K562 (cell line): ENCODE measurements at regions not wholly inside any gene's neighbourhood (a gene's known extent, or its start where the extent isn't known, plus 50 kb on each side); places are given as distances from the start of the nearest gene placed in this dataset.

Experiments
- ATAC-seq: fragments of 200-7000 bp; cut with Tn5 transposase; 3 replicates; pipeline ENCODE4 v1.9.1; 2020; ENCODE audit warnings: moderate library complexity
- BruUV-seq: library from RNA; stranded (reverse); fragments of 400-500 nt; replicated peaks from 2 replicates; lab custom pipeline; 2021; lab: Mats Ljungman, UMichigan
- CTCF ChIA-PET: fragments of 300-600 bp; formaldehyde crosslinking; extraction: SDS; loops from one replicate; lab custom pipeline; 2021; ENCODE audit warnings: low intra/inter-chr PET ratio; lab: Yijun Ruan, JAX
- POLR2A ChIA-PET: fragments of 300-600, 350-650 bp; sonication (Branson Sonifier 250); formaldehyde crosslinking; extraction: SDS; loops from one replicate; lab custom pipeline; 2021; ENCODE audit warnings: antibody characterized with exemption, inconsistent platforms; lab: Yijun Ruan, JAX
- DNase-seq, 4 experiments: peaks; one replicate each; pipeline versions ENCODE4 v3.0.0 to v3.0.0-alpha.2; 2011 to 2018; ENCODE audit warnings: low spot score in 3 of 4, mixed read lengths in 3 of 4; ENCODE audit errors: extremely low read depth in 1 of 4
- FAIRE-seq: peaks from 2 replicates; lab custom pipeline; 2011; peaks lifted over from hg19 to GRCh38; lab: Jason Lieb, UNC
- H2AFZ ChIP-seq: 2 replicates; pipeline ENCODE4 v1.6.0; 2011; ENCODE audit warnings: low read depth, low read length, control low read depth, inconsistent platforms
- H3K27ac ChIP-seq: fragments of 200-600 bp; 3 replicates; pipeline ENCODE4 v1.8.0; 2011; ENCODE audit warnings: low read depth, mild to moderate bottlenecking, control low read depth, inconsistent platforms, low read length, moderate library complexity, mixed read lengths; ENCODE audit errors: extremely low read depth
- H3K27me3 ChIP-seq, 2 experiments: fragments of 300-600 bp in 1 of 2; 2 replicates in 1 of 2; 3 replicates in 1 of 2; pipeline versions ENCODE4 v1.6.0 to v1.8.0; 2011; ENCODE audit warnings: inconsistent platforms in 2 of 2, low read length in 2 of 2, mild to moderate bottlenecking in 1 of 2, mixed read lengths in 1 of 2, moderate library complexity in 1 of 2; ENCODE audit not compliant: control insufficient read depth in 2 of 2, insufficient read depth in 2 of 2
- H3K36me3 ChIP-seq: fragments of 300-600 bp; 3 replicates; pipeline ENCODE4 v1.8.0; 2011; ENCODE audit warnings: mild to moderate bottlenecking, low read length, inconsistent platforms; ENCODE audit not compliant: control insufficient read depth, insufficient read depth
- H3K4me1 ChIP-seq, 2 experiments: fragments of 200-600 bp in 1 of 2; replicated peaks in 1 of 2; 2 replicates in 1 of 2; 3 replicates in 1 of 2; pipeline versions ENCODE4 v1.5.1 to v1.8.0; 2011; ENCODE audit warnings: inconsistent platforms in 2 of 2, low read length in 2 of 2, mild to moderate bottlenecking in 1 of 2, mixed read lengths in 1 of 2, moderate library complexity in 1 of 2; ENCODE audit not compliant: control insufficient read depth in 2 of 2, insufficient read depth in 2 of 2
- H3K4me2 ChIP-seq: 2 replicates; pipeline ENCODE4 v1.6.1; 2011; ENCODE audit warnings: low read length, control low read depth, inconsistent platforms, mixed read lengths; ENCODE audit not compliant: insufficient read depth
- H3K4me3 ChIP-seq: fragments of 200-600 bp; sonication (generic), shearing (Covaris generic); 2 replicates; pipeline ENCODE4 v1.5.1; 2016; ENCODE audit warnings: control low read depth, inconsistent platforms
- H3K79me2 ChIP-seq: fragments of 200-600 bp; 3 replicates; pipeline ENCODE4 v1.8.0; 2011; ENCODE audit warnings: low read length, inconsistent platforms; ENCODE audit not compliant: control insufficient read depth, insufficient read depth
- H3K9ac ChIP-seq, 2 experiments: 2 replicates each; pipeline versions ENCODE4 v1.6.0 to v1.6.1; 2011; ENCODE audit warnings: low read depth in 2 of 2, low read length in 2 of 2, control low read depth in 1 of 2, inconsistent platforms in 1 of 2, mild to moderate bottlenecking in 1 of 2, mixed read lengths in 1 of 2; ENCODE audit not compliant: insufficient read depth in 1 of 2
- H3K9me1 ChIP-seq: one replicate; pipeline ENCODE4 v1.6.0; 2011; ENCODE audit warnings: inconsistent platforms, mild to moderate bottlenecking, low read length, moderate library complexity; ENCODE audit not compliant: control insufficient read depth, insufficient read depth
- H3K9me3 ChIP-seq: replicated peaks from 2 replicates; pipeline ENCODE4 v1.5.1; 2011; ENCODE audit warnings: low read depth, low read length, inconsistent platforms; ENCODE audit not compliant: control insufficient read depth, insufficient read depth
- H4K20me1 ChIP-seq: replicated peaks from 2 replicates; pipeline ENCODE4 v1.6.1; 2011; ENCODE audit warnings: low read length, inconsistent platforms, mixed read lengths; ENCODE audit not compliant: control insufficient read depth, insufficient read depth
- CEBPG ChIP-seq, 3 experiments: fragments of 200-800 bp in 1 of 3; sonication (Bioruptor generic) in 1 of 3; sonication (generic) in 1 of 3; formaldehyde crosslinking in 1 of 3; IDR thresholded peaks in 2 of 3; conservative IDR thresholded peaks in 1 of 3; 2 replicates each; pipeline versions ENCODE4 v1.6.1 to v1.8.0; 2016 to 2022; ENCODE audit warnings: missing compliant biosample characterization in 2 of 3, missing genetic modification characterization in 2 of 3, mild to moderate bottlenecking in 1 of 3, missing genetic modification reagents in 1 of 3
- CHD4 ChIP-seq: fragments of 200-600 bp; sonication (generic); IDR thresholded peaks from 3 replicates; pipeline ENCODE4 v1.6.1; 2012; ENCODE audit warnings: low read depth, mild to moderate bottlenecking, mixed read lengths, low read length, inconsistent platforms; ENCODE audit not compliant: insufficient read depth, insufficient replicate concordance, poor library complexity, severe bottlenecking
- KAT8 ChIP-seq: fragments of 450-650 bp; IDR thresholded peaks from 2 replicates; pipeline ENCODE4 v1.6.1; 2016; ENCODE audit warnings: low read depth, mild to moderate bottlenecking
- MECOM ChIP-seq: fragments of 250-450 bp; sonication (Bioruptor Pico); IDR thresholded peaks from 2 replicates; pipeline ENCODE4 v1.8.0; 2022; ENCODE audit warnings: inconsistent platforms
- NR2C2 ChIP-seq, 2 experiments: fragments of 200-800 bp in 1 of 2; sonication (Bioruptor generic) in 1 of 2; sonication (generic) in 1 of 2; formaldehyde crosslinking in 1 of 2; IDR thresholded peaks; 2 replicates each; pipeline versions ENCODE4 v1.6.1 to v1.8.0; 2016 to 2022; ENCODE audit warnings: mild to moderate bottlenecking in 1 of 2, missing compliant biosample characterization in 1 of 2, missing genetic modification characterization in 1 of 2, missing genetic modification reagents in 1 of 2
- PCBP2 ChIP-seq: fragments of 200-400 bp; formaldehyde crosslinking; IDR thresholded peaks from 2 replicates; pipeline ENCODE4 v1.6.1; 2018; ENCODE audit warnings: low read length, low read depth, mild to moderate bottlenecking, moderate library complexity; ENCODE audit not compliant: poor library complexity, severe bottlenecking
- RFX1 ChIP-seq: fragments of 450-650 bp; IDR thresholded peaks from 2 replicates; pipeline ENCODE4 v1.6.1; 2016; ENCODE audit warnings: mild to moderate bottlenecking, moderate library complexity
- ZBTB2 ChIP-seq: fragments of 450-650 bp; IDR thresholded peaks from 2 replicates; pipeline ENCODE4 v1.6.1; 2016; ENCODE audit warnings: antibody characterized with exemption
- ZC3H11A ChIP-seq: IDR thresholded peaks from 2 replicates; pipeline ENCODE4 v1.6.1; 2012; ENCODE audit warnings: low read depth, low read length, improper control_type of control experiment
- ZNF586 ChIP-seq: fragments of 450-650 bp; formaldehyde crosslinking; conservative IDR thresholded peaks from 2 replicates; pipeline ENCODE4 v1.4.0; 2020; ENCODE audit warnings: mild to moderate bottlenecking, moderate library complexity
- WGBS: fragments of 100-300 bp; shearing (Covaris generic); methylation state at CpG from one replicate; pipeline ENCODE4 v1.1.6; 2016; ENCODE audit warnings: low coverage, mixed read lengths; ENCODE audit not compliant: insufficient coverage; ENCODE audit errors: missing lambda C conversion rate; 5-methylcytosine and 5-hydroxymethylcytosine counted together
- in situ Hi-C: fragments of 300-500 bp; cut with MboI; formaldehyde crosslinking; loops from 4 replicates; pipeline ENCODE4 v1.15.0; 2018; ENCODE audit warnings: inconsistent platforms, mixed read lengths
- intact Hi-C: fragments of 100-400 bp; cut with micrococcal nuclease; formaldehyde crosslinking; loops from 2 replicates; pipeline ENCODE4 v1.14.2; 2022
- TF ChIP-seq, protein P1 (sequence below): fragments of 450-650 bp; IDR thresholded peaks from 2 replicates; pipeline ENCODE4 v1.6.1; 2017; ENCODE audit warnings: antibody characterized with exemption, mild to moderate bottlenecking
- TF ChIP-seq, protein P2 (sequence below): fragments of 250-450 bp; sonication (Bioruptor Pico); IDR thresholded peaks from 2 replicates; pipeline ENCODE4 v1.8.0; 2022; ENCODE audit warnings: inconsistent platforms
- TF ChIP-seq, protein P3 (sequence below): fragments of 450-650 bp; formaldehyde crosslinking; IDR thresholded peaks from 2 replicates; pipeline ENCODE4 v1.4.0; 2020; ENCODE audit warnings: mild to moderate bottlenecking, moderate library complexity

DNA sequence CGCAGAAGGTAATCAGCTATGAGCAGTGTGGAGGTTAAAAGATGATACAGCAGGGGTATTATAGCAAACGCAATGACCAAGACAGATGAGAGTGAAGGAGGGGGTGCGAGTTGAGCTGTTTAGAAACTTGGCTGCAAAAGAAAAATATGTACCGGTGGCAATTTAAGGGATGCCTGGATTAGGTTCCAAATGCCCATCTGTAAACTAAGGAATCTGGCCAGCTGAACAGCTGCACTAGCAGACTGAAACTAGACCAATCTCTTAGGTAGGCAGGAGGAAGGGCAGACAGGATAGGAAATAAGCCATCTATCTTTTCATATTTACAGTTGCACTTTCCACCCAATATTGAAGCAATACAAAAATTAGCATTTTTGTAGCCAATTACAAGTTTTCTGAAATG is 407.6 kb downstream of the HTR1B start:
- H2AFZ ChIP-seq, result no peak overlapping the region
- no peak overlapping the region for H3K4me3 ChIP-seq
- no peaks in the 10 kb centered on the region for H3K9me1 ChIP-seq
- intact Hi-C loops (no loop called here), in situ Hi-C loops (no loop called here)
- no peak overlapping the region for H3K27ac ChIP-seq
- CTCF ChIA-PET, result no interaction called here
- FAIRE-seq, result no peak
- no peaks in the 10 kb centered on the region for H3K27me3 ChIP-seq
- no peaks in the 10 kb centered on the region for H4K20me1 ChIP-seq
- POLR2A ChIA-PET, result no interaction called here
- no peaks in the 10 kb centered on the region for H3K4me1 ChIP-seq
- no peak overlapping the region for H3K9ac ChIP-seq
- no peak for DNase-seq
- WGBS, result 0% methylated on average over 4 of the region's 4 CpGs
- no peaks in the 10 kb centered on the region; the same call in 1 of the 2 replicates for H3K9me3 ChIP-seq
- no TSS peak for BruUV-seq
- no peaks in the 10 kb centered on the region for H3K79me2 ChIP-seq
- H3K36me3 ChIP-seq, result no peaks in the 10 kb centered on the region
- H3K4me2 ChIP-seq, result no peak overlapping the region
- ATAC-seq, result no peak
- no peak for TF ChIP-seq CEBPG (CRISPR knock-in tag; IDR thresholded peaks at IDR 0.05)
- no peak for TF ChIP-seq CEBPG (tag; conservative IDR thresholded peaks at IDR 0.05 in 1 of 2, IDR thresholded peaks at IDR 0.05 in 1 of 2)
- no peak for TF ChIP-seq ZNF586 (CRISPR knock-in tag)
- no peak for TF ChIP-seq KAT8
- no peak for TF ChIP-seq ZBTB2
- no peak for TF ChIP-seq CHD4
- TF ChIP-seq RFX1, result no peak
- TF ChIP-seq MECOM (CRISPR knock-in tag), result no peak
- TF ChIP-seq, protein P1, sequence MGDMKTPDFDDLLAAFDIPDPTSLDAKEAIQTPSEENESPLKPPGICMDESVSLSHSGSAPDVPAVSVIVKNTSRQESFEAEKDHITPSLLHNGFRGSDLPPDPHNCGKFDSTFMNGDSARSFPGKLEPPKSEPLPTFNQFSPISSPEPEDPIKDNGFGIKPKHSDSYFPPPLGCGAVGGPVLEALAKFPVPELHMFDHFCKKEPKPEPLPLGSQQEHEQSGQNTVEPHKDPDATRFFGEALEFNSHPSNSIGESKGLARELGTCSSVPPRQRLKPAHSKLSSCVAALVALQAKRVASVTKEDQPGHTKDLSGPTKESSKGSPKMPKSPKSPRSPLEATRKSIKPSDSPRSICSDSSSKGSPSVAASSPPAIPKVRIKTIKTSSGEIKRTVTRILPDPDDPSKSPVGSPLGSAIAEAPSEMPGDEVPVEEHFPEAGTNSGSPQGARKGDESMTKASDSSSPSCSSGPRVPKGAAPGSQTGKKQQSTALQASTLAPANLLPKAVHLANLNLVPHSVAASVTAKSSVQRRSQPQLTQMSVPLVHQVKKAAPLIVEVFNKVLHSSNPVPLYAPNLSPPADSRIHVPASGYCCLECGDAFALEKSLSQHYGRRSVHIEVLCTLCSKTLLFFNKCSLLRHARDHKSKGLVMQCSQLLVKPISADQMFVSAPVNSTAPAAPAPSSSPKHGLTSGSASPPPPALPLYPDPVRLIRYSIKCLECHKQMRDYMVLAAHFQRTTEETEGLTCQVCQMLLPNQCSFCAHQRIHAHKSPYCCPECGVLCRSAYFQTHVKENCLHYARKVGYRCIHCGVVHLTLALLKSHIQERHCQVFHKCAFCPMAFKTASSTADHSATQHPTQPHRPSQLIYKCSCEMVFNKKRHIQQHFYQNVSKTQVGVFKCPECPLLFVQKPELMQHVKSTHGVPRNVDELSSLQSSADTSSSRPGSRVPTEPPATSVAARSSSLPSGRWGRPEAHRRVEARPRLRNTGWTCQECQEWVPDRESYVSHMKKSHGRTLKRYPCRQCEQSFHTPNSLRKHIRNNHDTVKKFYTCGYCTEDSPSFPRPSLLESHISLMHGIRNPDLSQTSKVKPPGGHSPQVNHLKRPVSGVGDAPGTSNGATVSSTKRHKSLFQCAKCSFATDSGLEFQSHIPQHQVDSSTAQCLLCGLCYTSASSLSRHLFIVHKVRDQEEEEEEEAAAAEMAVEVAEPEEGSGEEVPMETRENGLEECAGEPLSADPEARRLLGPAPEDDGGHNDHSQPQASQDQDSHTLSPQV, result no peak
- no peak for TF ChIP-seq ZC3H11A
- no peak for TF ChIP-seq NR2C2 (CRISPR knock-in tag; IDR thresholded peaks at IDR 0.05)
- TF ChIP-seq NR2C2 (tag; IDR thresholded peaks at IDR 0.05), result no peak
- TF ChIP-seq PCBP2, result no peak
- TF ChIP-seq, protein P2, sequence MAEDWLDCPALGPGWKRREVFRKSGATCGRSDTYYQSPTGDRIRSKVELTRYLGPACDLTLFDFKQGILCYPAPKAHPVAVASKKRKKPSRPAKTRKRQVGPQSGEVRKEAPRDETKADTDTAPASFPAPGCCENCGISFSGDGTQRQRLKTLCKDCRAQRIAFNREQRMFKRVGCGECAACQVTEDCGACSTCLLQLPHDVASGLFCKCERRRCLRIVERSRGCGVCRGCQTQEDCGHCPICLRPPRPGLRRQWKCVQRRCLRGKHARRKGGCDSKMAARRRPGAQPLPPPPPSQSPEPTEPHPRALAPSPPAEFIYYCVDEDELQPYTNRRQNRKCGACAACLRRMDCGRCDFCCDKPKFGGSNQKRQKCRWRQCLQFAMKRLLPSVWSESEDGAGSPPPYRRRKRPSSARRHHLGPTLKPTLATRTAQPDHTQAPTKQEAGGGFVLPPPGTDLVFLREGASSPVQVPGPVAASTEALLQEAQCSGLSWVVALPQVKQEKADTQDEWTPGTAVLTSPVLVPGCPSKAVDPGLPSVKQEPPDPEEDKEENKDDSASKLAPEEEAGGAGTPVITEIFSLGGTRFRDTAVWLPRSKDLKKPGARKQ (CRISPR knock-in tag), result no peak
- TF ChIP-seq, protein P3, sequence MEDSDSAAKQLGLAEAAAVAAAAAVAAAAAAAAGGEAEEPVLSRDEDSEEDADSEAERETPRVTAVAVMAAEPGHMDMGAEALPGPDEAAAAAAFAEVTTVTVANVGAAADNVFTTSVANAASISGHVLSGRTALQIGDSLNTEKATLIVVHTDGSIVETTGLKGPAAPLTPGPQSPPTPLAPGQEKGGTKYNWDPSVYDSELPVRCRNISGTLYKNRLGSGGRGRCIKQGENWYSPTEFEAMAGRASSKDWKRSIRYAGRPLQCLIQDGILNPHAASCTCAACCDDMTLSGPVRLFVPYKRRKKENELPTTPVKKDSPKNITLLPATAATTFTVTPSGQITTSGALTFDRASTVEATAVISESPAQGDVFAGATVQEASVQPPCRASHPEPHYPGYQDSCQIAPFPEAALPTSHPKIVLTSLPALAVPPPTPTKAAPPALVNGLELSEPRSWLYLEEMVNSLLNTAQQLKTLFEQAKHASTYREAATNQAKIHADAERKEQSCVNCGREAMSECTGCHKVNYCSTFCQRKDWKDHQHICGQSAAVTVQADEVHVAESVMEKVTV (CRISPR knock-in tag), result no peak
